Upper lobe of left lung (tissue), 4 donors: ENCODE measurements at regions not wholly inside any gene's neighbourhood (a gene's known extent, or its start where the extent isn't known, plus 50 kb on each side); places are given as distances from the start of the nearest gene placed in this dataset.

Experiments
- EP300 ChIP-seq, 4 donors: sonication (generic); formaldehyde crosslinking; IDR thresholded peaks; one replicate each; pipeline ENCODE4 v1.5.1; 2017; ENCODE audit warnings: antibody characterized with exemption in 4 of 4, control low read depth in 2 of 4
- TF ChIP-seq, protein P1 (sequence below), 6 experiments: fragments of 450-650 bp in 4 of 6; fragments of 200-600 bp in 2 of 6; sonication (generic) in 2 of 6; IDR thresholded peaks; one replicate each; pipeline ENCODE4 v1.5.1; 2016 to 2019; ENCODE audit warnings: antibody characterized with exemption in 6 of 6

DNA sequence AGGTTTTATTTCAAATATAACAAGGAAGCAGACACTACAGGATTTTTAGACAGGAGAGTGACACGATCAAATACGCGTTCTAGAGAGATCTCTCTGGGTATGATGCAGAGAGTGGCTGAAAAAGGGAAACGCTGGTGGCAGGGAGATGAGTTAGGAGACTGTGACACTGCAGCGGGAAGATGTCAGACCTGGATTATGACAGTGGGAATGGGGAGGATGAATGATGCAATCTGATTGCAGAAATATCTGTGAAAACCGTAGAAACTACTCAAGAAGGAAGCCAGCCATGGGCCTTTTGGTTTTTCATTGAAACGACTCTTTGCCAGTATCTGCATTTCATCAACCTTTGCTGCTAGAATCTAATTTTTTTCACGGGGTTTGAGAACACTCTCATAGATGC is 157.9 kb downstream of the FAM43A start:
- no peak for TF ChIP-seq EP300 (IDR thresholded peaks at IDR 0.05)
- TF ChIP-seq, protein P1, sequence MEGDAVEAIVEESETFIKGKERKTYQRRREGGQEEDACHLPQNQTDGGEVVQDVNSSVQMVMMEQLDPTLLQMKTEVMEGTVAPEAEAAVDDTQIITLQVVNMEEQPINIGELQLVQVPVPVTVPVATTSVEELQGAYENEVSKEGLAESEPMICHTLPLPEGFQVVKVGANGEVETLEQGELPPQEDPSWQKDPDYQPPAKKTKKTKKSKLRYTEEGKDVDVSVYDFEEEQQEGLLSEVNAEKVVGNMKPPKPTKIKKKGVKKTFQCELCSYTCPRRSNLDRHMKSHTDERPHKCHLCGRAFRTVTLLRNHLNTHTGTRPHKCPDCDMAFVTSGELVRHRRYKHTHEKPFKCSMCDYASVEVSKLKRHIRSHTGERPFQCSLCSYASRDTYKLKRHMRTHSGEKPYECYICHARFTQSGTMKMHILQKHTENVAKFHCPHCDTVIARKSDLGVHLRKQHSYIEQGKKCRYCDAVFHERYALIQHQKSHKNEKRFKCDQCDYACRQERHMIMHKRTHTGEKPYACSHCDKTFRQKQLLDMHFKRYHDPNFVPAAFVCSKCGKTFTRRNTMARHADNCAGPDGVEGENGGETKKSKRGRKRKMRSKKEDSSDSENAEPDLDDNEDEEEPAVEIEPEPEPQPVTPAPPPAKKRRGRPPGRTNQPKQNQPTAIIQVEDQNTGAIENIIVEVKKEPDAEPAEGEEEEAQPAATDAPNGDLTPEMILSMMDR (IDR thresholded peaks at IDR 0.05): no peak
